ENCODE measurements at regions not wholly inside any gene's neighbourhood (a gene's known extent, or its start where the extent isn't known, plus 50 kb on each side); places are given as distances from the start of the nearest gene placed in this dataset.

GRCh38 chr4:104113850-104114249 lies 380.8 kb downstream of the CXXC4 start:
- Histone ChIP-seq H3K4me3 (no peak overlapping the region), H3K9me3 (ENCODE audit: control insufficient read depth in 4 of 4, insufficient read depth in 3 of 4, low read length in 3 of 4) (peaks cover 0 to 3% (median 0%) of the 10 kb centered on the region in 4 donors), H3K36me3 (ENCODE audit: control insufficient read depth in 4 of 4, insufficient read depth in 4 of 4, low read length in 4 of 4) (no peaks in the 10 kb centered on the region), H3K27me3 (ENCODE audit: control insufficient read depth in 3 of 3, insufficient read depth in 3 of 3, low read length in 2 of 3) (no peaks in the 10 kb centered on the region), H3K9ac (ENCODE audit: insufficient read depth in 1 of 2, low read length in 2 of 2) (no peak overlapping the region), H3K27ac (ENCODE audit: low read depth in 1 of 2, low read length in 1 of 2) (no peak overlapping the region), H3K4me1 (ENCODE audit: control insufficient read depth in 5 of 5, insufficient read depth in 5 of 5, low read length in 5 of 5) (no peaks in the 10 kb centered on the region)
- no peak for TF ChIP-seq CTCF (IDR thresholded peaks at IDR 0.05; ENCODE audit: control extremely low read depth, extremely low read depth)
- WGBS, 2 donors: 82 to 86% methylated on average over 3 of the region's 3 CpGs
- no peak for DNase-seq
- no peak for ATAC-seq (ENCODE audit: insufficient read depth, low FRiP score)

GRCh38 chr4:104099141-104099540 lies 379.4 kb upstream of the TACR3 start:
- no peaks in the 10 kb centered on the region for H3K4me1 ChIP-seq (ENCODE audit: control insufficient read depth in 5 of 5, insufficient read depth in 5 of 5, low read length in 5 of 5)
- H3K9me3 ChIP-seq (ENCODE audit: control insufficient read depth in 4 of 4, insufficient read depth in 3 of 4, low read length in 3 of 4): peaks cover 0 to 12% (median 5%) of the 10 kb centered on the region in 4 donors
- H3K4me3 ChIP-seq: no peak overlapping the region
- DNase-seq (no peak), ATAC-seq (ENCODE audit: insufficient read depth, low FRiP score) (no peak)
- no peak for TF ChIP-seq CTCF (IDR thresholded peaks at IDR 0.05; ENCODE audit: control extremely low read depth, extremely low read depth)
- no peaks in the 10 kb centered on the region for H3K36me3 ChIP-seq (ENCODE audit: control insufficient read depth in 4 of 4, insufficient read depth in 4 of 4, low read length in 4 of 4)
- no peaks in the 10 kb centered on the region for H3K27me3 ChIP-seq (ENCODE audit: control insufficient read depth in 3 of 3, insufficient read depth in 3 of 3, low read length in 2 of 3)
- no peak overlapping the region for H3K9ac ChIP-seq (ENCODE audit: insufficient read depth in 1 of 2, low read length in 2 of 2)
- H3K27ac ChIP-seq (ENCODE audit: low read depth in 1 of 2, low read length in 1 of 2): no peak overlapping the region

GRCh38 chr4:104093247-104093646 lies 373.5 kb upstream of the TACR3 start:
- Histone ChIP-seq H3K4me1 (ENCODE audit: control insufficient read depth in 5 of 5, insufficient read depth in 5 of 5, low read length in 5 of 5) (no peaks in the 10 kb centered on the region), H3K4me3 (no peak overlapping the region), H3K9me3 (ENCODE audit: control insufficient read depth in 4 of 4, insufficient read depth in 3 of 4, low read length in 3 of 4) (peaks cover 0 to 5% (median 0%) of the 10 kb centered on the region in 4 donors), H3K27ac (ENCODE audit: low read depth in 1 of 2, low read length in 1 of 2) (no peak overlapping the region), H3K9ac (ENCODE audit: insufficient read depth in 1 of 2, low read length in 2 of 2) (no peak overlapping the region), H3K36me3 (ENCODE audit: control insufficient read depth in 4 of 4, insufficient read depth in 4 of 4, low read length in 4 of 4) (no peaks in the 10 kb centered on the region), H3K27me3 (ENCODE audit: control insufficient read depth in 3 of 3, insufficient read depth in 3 of 3, low read length in 2 of 3) (no peaks in the 10 kb centered on the region)
- DNase-seq (no peak), ATAC-seq (ENCODE audit: insufficient read depth, low FRiP score) (no peak)
- no peak for TF ChIP-seq CTCF (IDR thresholded peaks at IDR 0.05; ENCODE audit: control extremely low read depth, extremely low read depth)

- ATAC-seq (ENCODE audit: insufficient read depth, low FRiP score): no peak
- no peak for DNase-seq
- H3K4me1 ChIP-seq (ENCODE audit: control insufficient read depth in 5 of 5, insufficient read depth in 5 of 5, low read length in 5 of 5): no peaks in the 10 kb centered on the region
- H3K27ac ChIP-seq (ENCODE audit: low read depth in 1 of 2, low read length in 1 of 2): no peak overlapping the region
- H3K9me3 ChIP-seq (ENCODE audit: control insufficient read depth in 4 of 4, insufficient read depth in 3 of 4, low read length in 3 of 4): no peaks in the 10 kb centered on the region
- no peak for TF ChIP-seq CTCF (IDR thresholded peaks at IDR 0.05; ENCODE audit: control extremely low read depth, extremely low read depth)
- no peaks in the 10 kb centered on the region for H3K36me3 ChIP-seq (ENCODE audit: control insufficient read depth in 4 of 4, insufficient read depth in 4 of 4, low read length in 4 of 4)
- H3K9ac ChIP-seq (ENCODE audit: insufficient read depth in 1 of 2, low read length in 2 of 2): no peak overlapping the region
- 70 to 71% methylated on average over 4 of the region's 4 CpGs for WGBS, 2 donors
- H3K4me3 ChIP-seq: no peak overlapping the region
- H3K27me3 ChIP-seq (ENCODE audit: control insufficient read depth in 3 of 3, insufficient read depth in 3 of 3, low read length in 2 of 3): no peaks in the 10 kb centered on the region
Measured at GRCh38 chr4:104073229-104073628, 353.4 kb upstream of the TACR3 start.
